NCI-H2029 (cell line): ENCODE measurements at regions not wholly inside any gene's neighbourhood (a gene's known extent, or its start where the extent isn't known, plus 50 kb on each side); places are given as distances from the start of the nearest gene placed in this dataset.

Source experiments
- DNase-seq: peaks from one replicate; lab custom pipeline; 2025; lab: John Stamatoyannopoulos, UW

DNA sequence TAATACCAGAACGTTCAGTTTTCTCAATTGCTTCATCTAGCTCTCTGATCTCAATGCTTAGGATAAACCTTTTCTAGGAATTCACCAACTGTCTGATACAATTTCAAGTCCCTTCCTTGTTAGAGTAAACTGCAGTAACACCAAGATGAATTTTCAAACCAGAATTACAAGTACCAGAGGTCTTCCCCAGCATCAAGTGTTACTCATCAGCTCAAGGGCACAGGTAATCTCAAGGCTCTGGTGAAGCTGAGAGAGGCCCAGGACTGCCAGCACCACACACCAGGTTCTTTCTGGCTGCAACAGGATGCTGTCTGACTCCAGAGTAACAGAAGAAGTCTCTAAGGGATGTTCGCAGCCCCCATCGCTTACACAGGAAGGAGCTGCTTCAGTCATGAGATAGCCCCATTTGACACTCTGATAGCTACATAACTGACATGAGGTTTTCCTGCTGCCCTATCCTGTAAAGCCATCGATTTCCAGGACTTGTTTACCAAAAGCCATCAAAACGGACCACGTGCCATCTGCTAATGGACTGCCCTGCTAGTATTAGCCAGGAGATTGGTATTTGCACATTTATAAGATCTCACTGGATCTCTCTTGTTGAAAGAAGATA lies 549.4 kb downstream of the UTRN start:
- no peak for DNase-seq

GRCh38 chr6:144835322-144835973 lies 550.3 kb downstream of the UTRN start:
- no peak for DNase-seq

DNA sequence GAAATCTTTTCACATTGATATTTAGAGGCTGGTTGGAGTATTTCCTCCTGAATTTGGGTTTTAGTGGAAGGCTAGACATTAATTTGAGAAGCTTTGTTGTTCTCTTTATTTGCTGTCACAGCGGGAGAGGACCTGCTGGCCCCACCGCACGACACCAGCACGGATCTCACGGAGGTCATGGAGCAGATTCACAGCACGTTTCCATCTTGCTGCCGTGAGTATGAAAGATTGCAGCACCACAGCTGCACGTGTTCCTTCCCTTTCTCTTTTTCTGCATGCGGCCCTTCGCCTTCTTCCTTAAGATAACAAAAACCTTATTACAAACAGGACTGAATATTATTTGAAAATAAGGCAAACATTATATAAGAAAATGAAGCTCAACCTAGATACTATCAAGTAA lies 555.5 kb downstream of the UTRN start:
- DNase-seq: no peak

GRCh38 chr6:144843701-144844100 lies 558.6 kb downstream of the UTRN start:
- DNase-seq: no peak

DNA sequence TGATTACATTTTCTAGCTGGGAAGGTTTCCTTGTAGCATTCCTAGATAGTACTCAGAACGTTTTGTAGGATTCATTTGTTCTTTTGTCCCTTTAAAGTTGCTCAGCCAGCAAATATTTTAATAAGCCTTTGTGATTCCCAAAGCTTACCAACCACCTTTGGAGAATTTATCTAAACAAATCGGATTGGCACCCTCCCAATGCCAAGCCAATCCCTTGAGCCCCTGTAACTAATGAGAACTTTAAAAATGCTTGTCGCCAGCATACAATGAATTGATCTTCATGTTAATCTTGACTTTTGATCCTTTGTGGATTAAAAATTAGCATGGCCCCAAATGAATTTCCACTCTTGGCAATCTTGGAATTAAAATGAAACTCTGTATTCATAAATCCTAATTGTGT lies 559.5 kb downstream of the UTRN start:
- no peak for DNase-seq

DNA sequence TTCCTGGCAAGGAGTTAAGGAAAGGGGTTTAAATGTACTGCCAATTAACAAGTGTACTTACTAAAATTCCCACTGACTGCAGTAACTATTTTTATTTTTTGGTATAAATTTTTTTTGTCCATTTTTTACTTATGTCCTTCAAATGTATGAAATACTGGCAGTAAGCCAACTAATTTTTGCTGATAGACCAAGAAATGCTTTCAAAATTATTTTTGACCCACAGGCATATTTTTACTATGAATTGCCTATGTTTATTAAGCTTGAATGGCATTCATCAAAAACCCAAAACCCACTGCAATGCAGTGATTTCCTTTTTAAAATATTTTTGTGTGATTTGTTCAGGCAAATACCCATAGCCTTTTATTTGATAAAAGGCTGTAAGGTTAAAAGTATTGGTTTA lies 560.1 kb downstream of the UTRN start:
- DNase-seq: no peak

DNA sequence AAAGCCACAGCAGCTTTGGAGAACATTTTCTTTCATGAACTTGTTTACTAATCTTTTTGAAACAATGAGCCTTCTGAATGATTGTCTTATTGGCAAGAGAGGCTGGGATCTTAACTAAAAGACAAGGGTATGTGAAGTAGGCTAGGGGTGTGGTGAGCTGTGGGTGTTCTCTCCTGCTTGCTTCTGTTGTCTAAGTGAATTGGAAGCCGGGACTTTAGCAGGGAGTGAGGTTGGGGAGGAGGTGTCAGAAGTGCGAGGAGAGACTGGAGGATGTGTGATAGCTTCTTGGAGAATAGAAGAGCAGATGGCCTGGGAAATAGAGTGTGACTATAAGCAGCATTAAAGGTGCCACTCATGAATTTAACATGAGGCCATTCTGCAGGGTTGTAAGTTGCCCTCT lies 562.8 kb downstream of the UTRN start:
- DNase-seq: no peak

GRCh38 chr6:144849920-144850319 lies 564.8 kb downstream of the UTRN start:
- DNase-seq: no peak

DNA sequence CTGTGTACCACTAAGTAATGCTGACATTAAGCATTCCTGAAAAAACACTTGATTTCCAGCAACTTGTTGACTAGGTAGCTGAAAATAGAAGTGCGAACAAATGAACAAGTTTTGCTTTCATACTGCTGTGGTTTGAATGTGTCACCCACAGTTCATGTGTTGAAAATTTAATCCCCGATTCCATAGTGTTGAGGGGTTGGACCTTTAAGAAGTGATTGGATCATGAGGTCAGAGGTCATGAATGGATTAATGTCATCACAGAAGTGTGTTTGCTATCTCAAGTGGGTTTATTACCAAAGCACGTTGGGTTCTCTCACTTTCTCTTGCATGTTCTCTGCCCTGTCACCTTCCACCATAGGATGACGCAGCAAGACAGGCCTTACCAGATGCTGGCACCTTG lies 568.5 kb downstream of the UTRN start:
- no peak for DNase-seq

DNA sequence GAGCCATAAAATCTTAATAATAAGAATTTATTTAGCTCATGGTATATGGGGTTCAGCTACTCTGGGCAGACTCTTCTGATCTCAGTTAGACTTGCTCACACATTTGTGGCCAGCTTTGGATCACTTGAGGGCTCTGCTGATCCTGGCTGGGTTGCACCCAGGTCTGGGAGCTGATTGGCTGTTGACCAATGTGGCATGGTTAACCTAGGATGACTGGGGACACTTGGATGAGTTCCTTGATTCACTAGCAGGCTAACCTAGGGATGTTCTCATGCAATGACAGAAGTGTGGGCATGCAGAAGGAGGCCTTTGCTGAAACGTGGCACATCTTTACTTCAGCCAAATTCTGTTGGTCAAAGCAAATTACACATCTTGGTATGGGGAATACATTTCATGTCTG lies 569.5 kb downstream of the UTRN start:
- no peak for DNase-seq

DNA sequence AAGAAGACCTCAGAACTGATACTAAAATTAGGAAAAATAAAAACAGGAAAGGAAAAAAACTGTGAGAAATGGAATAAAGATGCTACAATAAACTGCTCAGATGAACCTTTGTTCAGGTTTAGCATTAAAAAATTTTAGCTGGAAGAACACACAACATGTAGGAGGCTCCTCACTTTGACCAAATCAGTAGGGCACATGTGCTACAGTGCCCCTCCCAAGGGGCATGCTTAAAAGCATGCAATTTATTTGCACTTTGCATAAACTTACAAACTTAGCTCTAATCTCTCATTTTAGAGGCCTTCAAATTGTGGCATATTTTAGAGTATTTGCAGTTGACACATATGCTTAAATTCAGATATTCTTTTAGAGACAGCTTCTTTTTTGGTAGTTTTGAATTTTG lies 570.2 kb downstream of the UTRN start:
- no peak for DNase-seq

- DNase-seq: no peak
Observed at GRCh38 chr6:144855812-144856531, 570.8 kb downstream of the UTRN start.

DNA sequence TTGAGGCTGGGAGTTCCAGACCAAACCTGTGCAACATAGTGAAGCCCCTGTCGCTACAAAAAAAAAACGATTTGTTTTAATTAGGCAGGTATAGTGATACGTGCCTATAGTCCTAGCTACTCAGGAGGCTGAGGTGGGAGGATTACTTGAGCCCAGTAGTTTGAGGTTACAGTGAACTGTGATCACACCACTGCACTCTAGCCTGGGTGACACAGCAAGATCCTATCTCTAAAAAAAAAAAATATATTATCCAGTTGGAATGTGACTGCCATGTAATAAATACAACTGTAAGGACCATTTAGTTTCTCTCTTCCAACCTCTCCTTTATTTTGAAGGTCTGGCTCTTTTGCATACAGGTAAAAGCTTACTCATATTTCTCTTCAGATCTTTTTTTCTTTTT lies 571.5 kb downstream of the UTRN start:
- no peak for DNase-seq

- no peak for DNase-seq
Observed at GRCh38 chr6:144857086-144857485, 572.0 kb downstream of the UTRN start.

DNA sequence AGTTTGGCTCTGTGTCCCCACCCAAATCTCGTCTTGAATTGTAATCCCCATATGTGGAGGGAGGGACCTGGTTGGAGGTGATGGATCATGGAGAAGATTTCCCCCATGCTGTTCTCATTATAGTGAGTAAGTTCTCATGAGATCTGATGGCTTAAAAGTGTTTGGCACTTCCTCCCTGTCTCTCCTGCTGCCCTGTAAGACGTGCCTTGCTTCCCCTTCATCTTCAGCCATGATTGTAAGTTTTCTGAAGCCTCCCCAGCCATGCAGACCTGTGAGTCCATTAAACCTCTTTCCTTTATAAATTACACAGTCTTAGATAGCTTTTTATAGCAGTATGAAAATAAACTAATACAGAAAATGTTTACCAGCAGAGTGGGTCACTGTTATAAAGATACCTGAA lies 577.6 kb downstream of the UTRN start:
- no peak for DNase-seq

DNA sequence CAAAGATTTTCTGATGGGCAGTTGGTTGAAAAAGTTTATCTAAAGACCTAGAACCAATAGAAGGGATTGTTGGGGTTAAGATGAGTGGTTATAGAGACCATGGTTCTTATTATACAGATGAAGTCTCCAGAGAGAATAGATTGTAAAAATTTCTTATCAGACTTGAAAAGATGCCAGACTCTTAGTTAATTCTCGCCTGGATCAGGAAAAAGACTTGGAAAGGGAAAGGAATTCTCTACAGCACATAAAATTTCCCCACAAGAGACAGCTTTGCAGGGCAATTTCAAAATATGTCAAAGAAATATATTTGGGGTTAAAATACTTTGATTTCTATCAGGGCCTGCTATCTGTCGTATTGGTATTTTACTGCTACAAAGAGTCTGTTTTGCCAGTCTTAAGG lies 582.6 kb downstream of the UTRN start:
- DNase-seq: no peak

DNA sequence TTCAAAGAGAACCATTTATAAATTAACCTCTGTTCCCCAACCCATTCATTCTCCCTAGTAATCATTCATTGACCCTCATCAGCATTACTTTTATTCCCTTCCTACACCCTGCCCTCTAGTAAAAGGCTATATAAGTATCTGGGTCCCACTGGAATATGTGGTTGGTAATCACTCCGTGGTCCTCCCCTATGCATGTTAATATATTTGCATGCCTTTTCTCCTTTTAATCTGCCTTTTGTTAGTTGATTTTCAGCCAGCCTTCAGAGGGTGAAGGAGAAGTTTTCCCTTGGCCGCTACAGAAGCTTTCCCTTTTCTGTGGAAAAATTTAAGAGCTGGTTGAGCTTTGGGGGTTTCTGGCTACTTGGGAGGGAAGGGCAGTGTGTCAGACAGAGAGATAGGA lies 585.6 kb downstream of the UTRN start:
- no peak for DNase-seq

DNA sequence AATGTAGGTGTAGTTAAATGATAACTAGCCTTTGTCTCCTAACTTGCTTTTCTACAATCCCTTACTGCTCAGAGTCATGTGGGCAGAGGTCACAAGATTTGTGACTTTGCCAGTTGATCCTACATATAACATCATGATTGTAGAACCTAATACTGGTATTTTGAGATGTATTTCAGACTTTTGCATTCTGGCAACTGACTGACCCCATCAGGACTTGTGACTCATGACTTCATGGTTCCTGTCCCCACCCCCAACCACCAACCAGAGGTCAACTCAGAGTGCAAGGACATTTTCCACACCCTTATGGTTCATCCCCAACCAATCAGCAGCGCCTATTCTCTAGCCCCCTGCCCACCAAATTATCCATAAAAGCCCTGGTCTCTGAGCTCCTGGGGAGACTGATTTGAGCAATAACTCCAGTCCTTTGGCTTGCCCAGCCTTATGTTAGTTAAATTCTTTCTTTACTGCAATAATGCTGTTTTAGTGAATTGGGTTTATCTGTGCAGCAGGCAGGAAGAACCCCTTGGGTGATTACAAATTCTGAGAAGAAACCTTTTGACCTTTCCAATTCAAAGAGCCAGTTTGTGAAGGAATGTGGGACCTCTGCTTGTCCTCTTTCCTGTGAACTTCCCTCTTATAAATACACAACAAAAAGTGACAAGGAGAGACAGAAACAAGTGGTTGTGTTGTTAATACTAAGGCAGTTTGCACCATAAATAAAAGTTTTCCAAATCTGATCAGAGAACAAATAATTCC lies 588.7 kb downstream of the UTRN start:
- no peak for DNase-seq

- no peak for DNase-seq
Observed at GRCh38 chr6:144876689-144877088, 591.6 kb downstream of the UTRN start.

GRCh38 chr6:144877118-144877517 lies 592.0 kb downstream of the UTRN start:
- no peak for DNase-seq

- no peak for DNase-seq
Observed at GRCh38 chr6:144878577-144878976, 593.4 kb downstream of the UTRN start.

DNA sequence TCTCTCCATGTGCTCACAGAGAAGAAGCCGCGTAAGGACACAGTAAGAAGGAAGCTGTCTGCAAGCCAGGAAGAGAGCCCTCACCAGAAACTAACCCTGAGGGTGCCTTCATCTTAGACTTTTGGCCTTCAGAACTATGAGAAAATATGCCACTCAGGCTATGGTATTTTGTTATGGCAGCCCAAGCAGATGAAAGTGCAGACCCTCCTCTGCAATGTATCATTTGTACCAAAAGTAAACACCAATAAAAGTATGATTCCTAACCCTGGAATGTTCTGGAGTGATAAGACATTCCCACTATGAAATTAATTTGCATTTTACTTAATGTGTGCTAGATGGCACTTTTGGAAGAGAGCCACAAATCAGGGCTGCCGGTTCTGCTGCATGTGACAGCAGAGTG lies 594.3 kb downstream of the UTRN start:
- no peak for DNase-seq

DNA sequence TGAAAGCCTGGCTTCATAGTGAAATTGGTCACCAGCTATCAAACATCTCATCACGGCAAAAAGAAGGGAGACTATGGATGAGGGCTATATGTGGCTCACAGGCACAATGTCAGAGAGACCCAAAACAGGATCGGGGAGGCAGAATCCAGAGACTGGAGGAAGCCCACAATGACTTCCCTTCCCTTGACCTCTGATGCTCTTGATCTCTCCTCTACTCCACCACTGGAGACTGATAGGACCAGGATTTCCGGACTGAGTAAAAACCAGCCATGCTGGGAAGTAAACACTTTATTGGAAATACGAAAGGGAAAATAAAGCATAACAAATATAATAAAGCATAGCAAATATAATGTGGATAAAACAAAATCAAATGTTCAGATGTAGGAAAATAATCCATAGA lies 597.3 kb downstream of the UTRN start:
- DNase-seq: no peak
